ENCODE measurements at regions not wholly inside any gene's neighbourhood (a gene's known extent, or its start where the extent isn't known, plus 50 kb on each side); places are given as distances from the start of the nearest gene placed in this dataset.

- no peak overlapping the region for H3K27ac ChIP-seq (ENCODE audit: insufficient read depth, low read length, poor library complexity, severe bottlenecking)
- peaks cover 5% of the 10 kb centered on the region for H3K27me3 Mint-ChIP-seq
- H3K4me3 Mint-ChIP-seq = no peak overlapping the region
- H3K27ac Mint-ChIP-seq = no peak overlapping the region
- DNase-seq (no peak), ATAC-seq (ENCODE audit: low read depth in 2 of 2) (no peak)
- no peaks in the 10 kb centered on the region for H3K4me1 Mint-ChIP-seq
- no peak overlapping the region for H3K4me3 ChIP-seq (ENCODE audit: low read depth, low read length)
- no peaks in the 10 kb centered on the region for H3K36me3 ChIP-seq (ENCODE audit: control insufficient read depth, insufficient read depth, low read length)
- H3K9me3 ChIP-seq (ENCODE audit: control insufficient read depth in 2 of 2, low read length in 2 of 2) = no peaks in the 10 kb centered on the region
- H3K27me3 ChIP-seq (ENCODE audit: control insufficient read depth, insufficient read depth, low read length) = no peaks in the 10 kb centered on the region
- peaks cover 0 to 1% (median 0%) of the 10 kb centered on the region in 7 donors for H3K9me3 Mint-ChIP-seq
- no peaks in the 10 kb centered on the region for H3K4me1 ChIP-seq (ENCODE audit: control insufficient read depth, insufficient read depth, low read length, poor library complexity, severe bottlenecking)
- no peaks in the 10 kb centered on the region for H3K36me3 Mint-ChIP-seq
Measured at GRCh38 chr13:103130146-103130545, 63.9 kb upstream of the SLC10A2 start.

Measured in CD4-positive, CD25-positive, alpha-beta regulatory T cell (primary cell).